ENCODE measurements at regions not wholly inside any gene's neighbourhood (a gene's known extent, or its start where the extent isn't known, plus 50 kb on each side); places are given as distances from the start of the nearest gene placed in this dataset.

GRCh38 chr1:231108516-231109302 lies 53.1 kb upstream of the TRIM67 start:
- no peak for TF ChIP-seq CTCF (IDR thresholded peaks at IDR 0.05; ENCODE audit: insufficient read depth, low read depth, low read length, missing control alignments)
- DNase-seq (ENCODE audit: low read depth), result no peak
- no peak overlapping the region for H3K4me3 ChIP-seq (ENCODE audit: low read length)

- DNase-seq (ENCODE audit: low read depth), result no peak
These were observed 54.1 kb upstream of the TRIM67 start for GRCh38 chr1:231107600-231108326.

GRCh38 chr1:231107151-231107550 lies 54.7 kb upstream of the TRIM67 start:
- DNase-seq (ENCODE audit: low read depth), result no peak
- H3K4me3 ChIP-seq (ENCODE audit: low read length), result no peak overlapping the region
- TF ChIP-seq CTCF (IDR thresholded peaks at IDR 0.05; ENCODE audit: insufficient read depth, low read depth, low read length, missing control alignments), result no peak

More at GRCh38 chr1:231107600-231108326, 54.1 kb upstream of the TRIM67 start:
- TF ChIP-seq CTCF (IDR thresholded peaks at IDR 0.05; ENCODE audit: insufficient read depth, low read depth, low read length, missing control alignments), result no peak
- no peak overlapping the region for H3K4me3 ChIP-seq (ENCODE audit: low read length)

GRCh38 chr1:231106347-231106746 lies 55.5 kb upstream of the TRIM67 start:
- no peak for TF ChIP-seq CTCF (IDR thresholded peaks at IDR 0.05; ENCODE audit: insufficient read depth, low read depth, low read length, missing control alignments)
- H3K4me3 ChIP-seq (ENCODE audit: low read length), result no peak overlapping the region
- no peak for DNase-seq (ENCODE audit: low read depth)

GRCh38 chr1:231104917-231105316 lies 56.9 kb upstream of the TRIM67 start:
- no peak for DNase-seq (ENCODE audit: low read depth)
- no peak overlapping the region for H3K4me3 ChIP-seq (ENCODE audit: low read length)
- TF ChIP-seq CTCF (IDR thresholded peaks at IDR 0.05; ENCODE audit: insufficient read depth, low read depth, low read length, missing control alignments), result no peak

GRCh38 chr1:231103961-231104360 lies 57.9 kb upstream of the TRIM67 start:
- no peak for TF ChIP-seq CTCF (IDR thresholded peaks at IDR 0.05; ENCODE audit: insufficient read depth, low read depth, low read length, missing control alignments)
- DNase-seq (ENCODE audit: low read depth), result no peak
- H3K4me3 ChIP-seq (ENCODE audit: low read length), result no peak overlapping the region

Measured in epithelial cell of esophagus (primary cell).